ENCODE measurements at regions not wholly inside any gene's neighbourhood (a gene's known extent, or its start where the extent isn't known, plus 50 kb on each side); places are given as distances from the start of the nearest gene placed in this dataset.

DNA sequence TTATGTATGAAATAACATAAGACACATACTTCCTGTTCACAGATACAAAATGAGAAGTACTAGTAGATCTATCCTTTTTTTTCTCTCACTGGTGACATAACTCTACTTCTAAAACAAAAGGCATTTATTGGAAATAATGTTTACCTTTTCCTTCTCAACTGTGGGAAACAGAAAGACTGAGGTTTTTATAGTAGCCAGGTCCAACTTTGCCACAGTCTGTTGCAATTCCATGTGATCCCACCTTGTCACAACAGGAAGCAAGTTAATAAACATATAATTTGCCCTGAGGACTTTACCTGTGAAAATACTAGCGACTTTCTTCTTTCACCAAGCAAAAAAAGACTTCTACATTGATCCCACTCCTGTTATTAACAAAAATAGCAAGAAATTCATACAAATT is 475.8 kb downstream of the PDGFC start:
- TF ChIP-seq, protein P1, sequence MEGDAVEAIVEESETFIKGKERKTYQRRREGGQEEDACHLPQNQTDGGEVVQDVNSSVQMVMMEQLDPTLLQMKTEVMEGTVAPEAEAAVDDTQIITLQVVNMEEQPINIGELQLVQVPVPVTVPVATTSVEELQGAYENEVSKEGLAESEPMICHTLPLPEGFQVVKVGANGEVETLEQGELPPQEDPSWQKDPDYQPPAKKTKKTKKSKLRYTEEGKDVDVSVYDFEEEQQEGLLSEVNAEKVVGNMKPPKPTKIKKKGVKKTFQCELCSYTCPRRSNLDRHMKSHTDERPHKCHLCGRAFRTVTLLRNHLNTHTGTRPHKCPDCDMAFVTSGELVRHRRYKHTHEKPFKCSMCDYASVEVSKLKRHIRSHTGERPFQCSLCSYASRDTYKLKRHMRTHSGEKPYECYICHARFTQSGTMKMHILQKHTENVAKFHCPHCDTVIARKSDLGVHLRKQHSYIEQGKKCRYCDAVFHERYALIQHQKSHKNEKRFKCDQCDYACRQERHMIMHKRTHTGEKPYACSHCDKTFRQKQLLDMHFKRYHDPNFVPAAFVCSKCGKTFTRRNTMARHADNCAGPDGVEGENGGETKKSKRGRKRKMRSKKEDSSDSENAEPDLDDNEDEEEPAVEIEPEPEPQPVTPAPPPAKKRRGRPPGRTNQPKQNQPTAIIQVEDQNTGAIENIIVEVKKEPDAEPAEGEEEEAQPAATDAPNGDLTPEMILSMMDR (IDR thresholded peaks at IDR 0.05; ENCODE audit: unreplicated experiment), result no peak
- no peak overlapping the region for H3K4me3 Mint-ChIP-seq (ENCODE audit: low read depth)
- H3K27ac Mint-ChIP-seq, result no peak overlapping the region
- no peak for DNase-seq (ENCODE audit: low spot score, unreplicated experiment)
- peaks cover 6% of the 10 kb centered on the region for H3K4me1 Mint-ChIP-seq (ENCODE audit: low read depth)
- no peaks in the 10 kb centered on the region for H3K36me3 Mint-ChIP-seq (ENCODE audit: insufficient read depth)
- no peaks in the 10 kb centered on the region for H3K27me3 Mint-ChIP-seq
- H3K9me3 Mint-ChIP-seq (ENCODE audit: low read depth), result peaks cover 8% of the 10 kb centered on the region

DNA sequence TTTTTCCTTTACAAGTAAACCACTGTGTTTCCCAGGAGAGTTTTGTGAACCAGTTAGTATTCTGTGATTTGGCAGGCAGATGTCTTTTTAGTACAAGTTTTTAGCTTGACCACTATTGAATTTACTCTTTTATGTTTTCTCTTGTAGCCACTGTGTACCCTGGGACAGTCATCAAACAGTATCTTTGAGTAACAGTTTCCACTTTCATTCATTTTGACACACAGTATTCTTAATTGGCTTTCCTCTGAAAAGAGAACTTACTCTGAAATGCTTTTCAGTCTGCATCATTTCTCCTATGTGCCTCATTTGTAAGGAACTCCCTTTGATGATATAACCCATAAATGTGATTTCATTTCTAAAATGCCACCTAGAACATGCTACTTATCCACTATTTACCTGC is 476.5 kb downstream of the PDGFC start:
- Mint-ChIP-seq H3K36me3 (ENCODE audit: insufficient read depth) (no peaks in the 10 kb centered on the region), H3K4me3 (ENCODE audit: low read depth) (no peak overlapping the region), H3K9me3 (ENCODE audit: low read depth) (peaks cover 11% of the 10 kb centered on the region), H3K27me3 (no peaks in the 10 kb centered on the region), H3K4me1 (ENCODE audit: low read depth) (peaks cover 6% of the 10 kb centered on the region), H3K27ac (no peak overlapping the region)
- no peak for DNase-seq (ENCODE audit: low spot score, unreplicated experiment)
- TF ChIP-seq, protein P1 (IDR thresholded peaks at IDR 0.05; ENCODE audit: unreplicated experiment), result no peak

DNA sequence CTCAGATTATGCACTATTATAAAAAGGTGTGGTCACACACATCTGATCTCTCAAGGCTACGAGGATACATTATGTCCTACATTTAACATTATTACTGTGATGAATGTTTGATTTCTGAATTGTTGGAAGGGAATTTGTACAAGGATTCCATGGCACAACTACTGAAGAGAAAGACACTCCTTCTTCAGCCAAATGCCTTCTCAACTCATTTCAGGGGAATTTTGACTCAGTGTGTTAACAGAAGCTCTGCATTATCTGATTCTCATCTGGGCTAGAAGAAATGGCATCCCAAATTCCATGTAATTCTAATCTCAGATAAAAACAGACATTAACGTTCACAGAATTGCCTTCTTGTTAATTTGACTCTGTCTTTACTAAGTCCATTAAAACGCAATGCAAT is 477.7 kb downstream of the PDGFC start:
- no peak for DNase-seq (ENCODE audit: low spot score, unreplicated experiment)
- Mint-ChIP-seq H3K27me3 (no peaks in the 10 kb centered on the region), H3K4me1 (ENCODE audit: low read depth) (peaks cover 9% of the 10 kb centered on the region), H3K27ac (no peak overlapping the region), H3K36me3 (ENCODE audit: insufficient read depth) (no peaks in the 10 kb centered on the region), H3K9me3 (ENCODE audit: low read depth) (peaks cover 15% of the 10 kb centered on the region), H3K4me3 (ENCODE audit: low read depth) (no peak overlapping the region)
- TF ChIP-seq, protein P1 (IDR thresholded peaks at IDR 0.05; ENCODE audit: unreplicated experiment), result no peak

DNA sequence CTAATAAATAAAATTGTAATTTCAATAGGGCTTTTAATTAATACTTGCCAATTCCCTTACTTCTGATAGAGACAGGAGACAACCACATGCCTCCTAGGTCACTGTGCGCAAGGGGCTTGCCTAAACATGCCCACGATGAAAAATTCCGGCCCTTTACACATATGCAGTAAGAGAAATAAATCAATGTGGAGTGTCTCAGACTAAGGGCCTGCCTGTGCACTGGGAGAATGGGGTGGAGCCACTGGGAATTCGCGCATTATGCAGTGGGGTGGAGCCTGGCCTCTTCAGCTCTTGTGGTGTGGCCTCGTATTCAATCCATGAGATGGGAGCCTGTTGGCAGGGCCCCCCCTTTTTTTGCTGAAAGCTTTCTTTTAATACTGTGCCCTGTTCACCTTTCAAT is 484.5 kb downstream of the PDGFC start:
- no peak for DNase-seq (ENCODE audit: low spot score, unreplicated experiment)
- TF ChIP-seq, protein P1 (IDR thresholded peaks at IDR 0.05; ENCODE audit: unreplicated experiment), result no peak
- Mint-ChIP-seq H3K9me3 (ENCODE audit: low read depth) (peaks cover 20% of the 10 kb centered on the region), H3K36me3 (ENCODE audit: insufficient read depth) (no peaks in the 10 kb centered on the region), H3K4me3 (ENCODE audit: low read depth) (no peak overlapping the region), H3K4me1 (ENCODE audit: low read depth) (peaks cover 3% of the 10 kb centered on the region), H3K27me3 (no peaks in the 10 kb centered on the region), H3K27ac (no peak overlapping the region)

DNA sequence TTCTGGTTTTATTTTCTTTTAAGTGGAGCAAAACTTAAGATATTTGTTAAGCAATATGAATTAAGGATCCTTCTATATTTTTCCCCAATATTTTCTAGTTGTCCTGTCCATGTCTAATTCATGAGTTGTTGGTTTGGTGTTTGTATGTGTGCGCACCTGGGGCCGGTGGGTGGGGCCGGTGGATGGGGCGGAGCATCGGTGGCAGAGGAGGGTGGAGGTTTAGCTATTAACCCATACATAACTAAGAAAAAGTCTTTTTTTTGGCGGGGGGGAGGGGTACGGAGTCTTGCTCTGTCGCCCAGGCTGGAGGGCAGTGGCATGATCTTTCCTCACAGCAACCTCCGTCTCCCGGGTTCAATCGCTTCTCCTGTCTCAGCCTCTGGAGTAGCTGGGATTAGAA is 489.8 kb downstream of the PDGFC start:
- Mint-ChIP-seq H3K4me1 (ENCODE audit: low read depth) (no peaks in the 10 kb centered on the region), H3K9me3 (ENCODE audit: low read depth) (peaks cover 5% of the 10 kb centered on the region), H3K27ac (no peak overlapping the region), H3K36me3 (ENCODE audit: insufficient read depth) (no peaks in the 10 kb centered on the region), H3K4me3 (ENCODE audit: low read depth) (no peak overlapping the region), H3K27me3 (no peaks in the 10 kb centered on the region)
- no peak for DNase-seq (ENCODE audit: low spot score, unreplicated experiment)
- TF ChIP-seq, protein P1 (IDR thresholded peaks at IDR 0.05; ENCODE audit: unreplicated experiment), result no peak

All from progenitor cell of endocrine pancreas (in vitro differentiated cells).